Right cardiac atrium (tissue), 5 donors: ENCODE measurements at regions not wholly inside any gene's neighbourhood (a gene's known extent, or its start where the extent isn't known, plus 50 kb on each side); places are given as distances from the start of the nearest gene placed in this dataset.

Experiments used
- ATAC-seq, 2 donors: fragments of 200-7000 bp; cut with Tn5 transposase; one replicate each; pipeline versions ENCODE4 v1.8.0 to v1.9.1; 2020; ENCODE audit warnings: moderate library complexity in 2 of 2, mild to moderate bottlenecking in 1 of 2
- DNase-seq, 3 donors: peaks; one replicate each; pipeline ENCODE4 v3.0.0-alpha.2; 2020
- H3K27ac ChIP-seq: one replicate; pipeline ENCODE4 v1.5.1; 2013; ENCODE audit warnings: mild to moderate bottlenecking, low read length, control low read depth, moderate library complexity
- H3K27me3 ChIP-seq: one replicate; pipeline ENCODE4 v1.6.1; 2013; ENCODE audit not compliant: control insufficient read depth, insufficient read depth
- H3K4me1 ChIP-seq: one replicate; pipeline ENCODE4 v1.6.1; 2013; ENCODE audit warnings: low read length; ENCODE audit not compliant: control insufficient read depth, insufficient read depth
- H3K4me3 ChIP-seq: one replicate; pipeline ENCODE4 v1.5.1; 2013; ENCODE audit warnings: low read length, control low read depth
- H3K9me3 ChIP-seq: one replicate; pipeline ENCODE4 v1.6.1; 2013; ENCODE audit warnings: low read length; ENCODE audit not compliant: control insufficient read depth
- WGBS: extraction: QIAGEN DNeasy Blood & Tissue Kit; methylation state at CpG from one replicate; pipeline ENCODE4 v1.1.7; 2013; 5-methylcytosine and 5-hydroxymethylcytosine counted together
- intact Hi-C, 4 donors: fragments of 100-400 bp; cut with DNase I; formaldehyde crosslinking; loops; one replicate each; pipeline versions ENCODE4 v1.11.0 to v1.14.0; 2022 to 2023
- donor health status: healthy with polysubstance abuse.
- donor health status: DM: no; HTN: yes; CAD: no.
- donor health status: DM: no; HTN: no; CAD: no.
- donor health status: DM: no; HTN: yes; CAD: no; lungs with severe emphysema.
- donor health status: DM: yes; HTN: yes; CAD: no.

DNA sequence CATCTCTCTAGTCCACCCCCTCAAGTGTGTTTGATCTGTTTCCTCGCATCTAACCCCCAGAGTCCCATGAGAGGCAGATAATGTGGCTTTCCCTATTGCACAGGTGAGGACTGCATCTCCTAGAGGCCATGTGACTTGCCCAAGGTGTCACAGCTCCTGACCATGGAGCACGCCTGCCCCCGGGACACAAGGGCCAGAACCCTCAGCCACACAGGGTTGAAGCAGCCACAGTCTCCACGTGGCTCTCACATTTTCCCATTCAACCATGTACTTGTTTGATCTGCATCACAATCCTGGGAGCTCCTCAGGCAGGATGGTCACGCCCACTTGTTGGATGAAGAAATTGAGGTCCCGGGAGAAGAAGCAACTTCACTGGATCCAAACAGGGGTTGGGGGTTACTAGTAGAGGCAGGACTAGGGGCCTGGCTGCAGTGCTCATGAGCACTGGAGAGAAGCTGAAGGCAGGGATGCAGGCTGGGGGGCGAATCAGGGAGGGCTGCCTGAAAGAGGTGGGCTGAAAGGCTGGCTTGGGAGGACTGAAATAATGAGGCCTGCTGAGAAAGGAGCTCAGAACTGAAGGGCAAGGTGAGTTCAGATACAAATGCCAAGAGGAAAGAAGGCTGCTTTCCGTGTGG lies 207.9 kb downstream of the PTPRU start:
- WGBS = 66% methylated on average over 8 of the region's 8 CpGs
- no peaks in the 10 kb centered on the region for H3K27me3 ChIP-seq
- H3K4me3 ChIP-seq = no peak overlapping the region
- intact Hi-C loops = no loop called here
- ATAC-seq (no peak), DNase-seq (no peak)
- H3K9me3 ChIP-seq = no peaks in the 10 kb centered on the region
- no peaks in the 10 kb centered on the region for H3K4me1 ChIP-seq
- no peak overlapping the region for H3K27ac ChIP-seq

- Histone ChIP-seq H3K27me3 (no peaks in the 10 kb centered on the region), H3K9me3 (no peaks in the 10 kb centered on the region), H3K27ac (no peak overlapping the region), H3K4me1 (no peaks in the 10 kb centered on the region), H3K4me3 (no peak overlapping the region)
- DNase-seq (no peak), ATAC-seq (no peak)
- 62% methylated on average over 10 of the region's 10 CpGs for WGBS
- intact Hi-C loops = no loop called here
Observed at GRCh38 chr1:29441916-29442668, 205.8 kb downstream of the PTPRU start.

DNA sequence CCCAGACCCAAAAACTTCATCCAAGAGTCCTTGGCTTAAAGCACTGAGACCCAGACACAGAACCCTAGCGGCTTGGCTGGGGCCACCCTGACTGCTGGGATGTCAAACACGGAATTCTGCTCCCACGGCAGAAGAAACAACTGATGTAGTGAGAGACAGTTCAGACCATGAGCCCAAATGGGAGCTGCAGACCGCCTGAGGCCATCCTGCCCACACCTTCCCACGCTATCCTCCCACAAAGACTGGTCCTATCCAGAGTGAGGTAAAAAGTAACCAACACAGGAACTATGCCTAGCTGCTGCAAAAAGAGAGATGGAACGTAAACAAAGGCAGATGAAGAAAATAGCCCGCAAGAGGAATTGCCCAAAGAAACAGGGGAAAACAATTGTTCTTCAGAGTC lies 203.3 kb downstream of the PTPRU start:
- no peak overlapping the region for H3K27ac ChIP-seq
- DNase-seq = no peak
- H3K27me3 ChIP-seq = no peaks in the 10 kb centered on the region
- no peak overlapping the region for H3K4me3 ChIP-seq
- H3K9me3 ChIP-seq = no peaks in the 10 kb centered on the region
- 61% methylated on average over 7 of the region's 7 CpGs for WGBS
- intact Hi-C loops = no loop called here
- no peaks in the 10 kb centered on the region for H3K4me1 ChIP-seq
- ATAC-seq = no peak

DNA sequence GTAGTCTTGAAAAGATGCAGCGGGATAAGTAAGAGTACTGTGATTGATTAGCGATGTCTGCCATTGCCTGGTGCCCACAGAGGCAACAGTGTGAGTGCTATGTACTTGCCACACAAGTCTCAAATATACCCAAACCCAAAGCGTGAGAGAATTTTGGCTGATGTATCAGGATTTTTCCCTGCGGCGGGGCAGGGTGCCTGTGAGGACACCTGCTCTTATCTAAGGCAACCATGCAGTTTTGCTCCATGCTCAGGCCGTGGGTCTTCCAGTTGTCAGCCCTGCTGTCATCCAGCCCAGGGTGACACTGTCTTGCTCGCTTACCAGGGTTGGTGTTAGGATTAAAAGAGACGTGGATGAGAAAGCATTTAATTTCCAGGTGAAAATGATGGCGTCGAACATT lies 202.7 kb downstream of the PTPRU start:
- no peaks in the 10 kb centered on the region for H3K4me1 ChIP-seq
- no peak for ATAC-seq
- no peak overlapping the region for H3K4me3 ChIP-seq
- WGBS = 71% methylated on average over 10 of the region's 10 CpGs
- no peaks in the 10 kb centered on the region for H3K9me3 ChIP-seq
- no peak overlapping the region for H3K27ac ChIP-seq
- intact Hi-C loops = no loop called here
- H3K27me3 ChIP-seq = no peaks in the 10 kb centered on the region
- no peak for DNase-seq

GRCh38 chr1:29437946-29438345 lies 201.6 kb downstream of the PTPRU start:
- WGBS = 65% methylated on average over 4 of the region's 4 CpGs
- ATAC-seq = no peak
- no peak overlapping the region for H3K27ac ChIP-seq
- H3K4me1 ChIP-seq = no peaks in the 10 kb centered on the region
- intact Hi-C loops = no loop called here
- H3K4me3 ChIP-seq = no peak overlapping the region
- H3K9me3 ChIP-seq = no peaks in the 10 kb centered on the region
- no peaks in the 10 kb centered on the region for H3K27me3 ChIP-seq
- DNase-seq = no peak

DNA sequence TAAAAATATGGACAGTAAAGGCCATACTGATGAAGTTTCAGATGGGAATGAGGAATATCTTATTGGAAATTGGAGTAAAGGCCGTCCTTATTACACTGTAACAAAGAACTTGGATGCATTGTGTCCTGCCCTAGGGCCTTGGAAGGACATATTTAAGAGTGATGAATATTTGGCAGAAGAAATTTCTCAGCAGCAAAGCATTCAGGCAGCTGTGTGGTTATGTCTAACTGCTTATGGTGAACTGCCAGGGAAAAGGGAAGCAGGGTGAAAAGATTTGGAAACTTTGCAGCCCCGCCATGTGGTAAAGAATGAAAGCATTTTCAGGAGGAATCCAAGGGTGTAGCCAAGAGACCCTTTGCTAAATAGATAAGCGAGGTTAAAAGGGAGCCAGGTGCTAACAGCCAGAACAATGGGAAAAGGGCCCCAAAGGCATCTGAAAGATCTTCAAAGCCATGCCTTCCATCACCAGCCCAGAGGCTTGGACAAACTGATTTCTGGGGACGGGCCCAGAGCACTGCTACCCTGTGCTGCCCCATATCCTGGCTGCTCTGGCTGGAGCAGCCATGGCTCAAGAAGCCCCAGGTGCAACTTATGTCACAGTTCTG lies 200.0 kb downstream of the PTPRU start:
- H3K4me1 ChIP-seq = no peaks in the 10 kb centered on the region
- no peaks in the 10 kb centered on the region for H3K27me3 ChIP-seq
- ATAC-seq = no peak
- no peaks in the 10 kb centered on the region for H3K9me3 ChIP-seq
- H3K4me3 ChIP-seq = no peak overlapping the region
- WGBS = 47% methylated on average over 4 of the region's 4 CpGs
- H3K27ac ChIP-seq = no peak overlapping the region
- intact Hi-C loops = no loop called here
- DNase-seq = no peak

DNA sequence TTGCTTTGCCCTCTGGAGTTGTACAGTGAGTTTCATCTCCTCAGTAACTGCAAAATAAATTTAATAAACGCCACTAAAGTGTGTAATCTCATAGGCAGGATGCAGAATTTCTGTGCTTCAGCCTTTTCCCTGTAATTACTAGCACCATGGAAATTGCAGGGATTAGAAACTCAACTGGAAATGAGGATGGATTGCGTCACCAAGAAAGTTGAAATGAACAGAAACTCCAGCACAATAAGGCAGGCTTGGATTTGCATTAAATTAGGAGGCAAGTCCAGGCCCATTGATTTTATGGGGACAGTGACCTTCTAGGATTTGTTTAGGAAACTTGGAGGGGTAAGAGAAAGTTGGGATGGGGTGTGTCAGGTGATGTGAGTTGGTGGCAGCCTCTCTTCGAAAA lies 197.5 kb downstream of the PTPRU start:
- 82% methylated on average over 3 of the region's 3 CpGs for WGBS
- Histone ChIP-seq H3K4me3 (no peak overlapping the region), H3K27ac (no peak overlapping the region), H3K4me1 (no peaks in the 10 kb centered on the region), H3K27me3 (no peaks in the 10 kb centered on the region), H3K9me3 (peaks cover 4% of the 10 kb centered on the region)
- ATAC-seq (no peak), DNase-seq (no peak)
- intact Hi-C loops = no loop called here

DNA sequence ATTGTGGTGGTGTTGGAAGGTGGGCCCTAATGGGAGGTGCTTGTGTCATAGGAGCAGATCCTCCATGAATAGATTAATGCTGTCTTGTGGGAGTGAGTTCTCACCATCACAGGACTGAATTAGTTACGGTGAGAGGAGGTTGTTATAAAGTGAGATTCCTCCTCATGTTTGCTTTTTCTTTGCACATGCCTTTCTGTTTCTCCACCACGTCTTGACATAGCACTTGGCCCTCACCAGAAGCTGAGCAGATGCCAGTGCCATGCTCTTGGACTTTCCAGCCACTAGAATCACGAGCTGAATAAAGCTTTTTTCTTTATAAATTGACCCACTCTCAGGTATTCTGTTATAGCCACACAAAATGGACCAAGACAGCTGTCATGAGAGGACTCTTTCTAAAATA lies 194.8 kb downstream of the PTPRU start:
- Histone ChIP-seq H3K9me3 (peaks cover 4% of the 10 kb centered on the region), H3K4me3 (no peak overlapping the region), H3K4me1 (peaks cover 3% of the 10 kb centered on the region), H3K27me3 (no peaks in the 10 kb centered on the region), H3K27ac (no peak overlapping the region)
- no peak for DNase-seq
- no peak for ATAC-seq
- intact Hi-C loops = no loop called here
- 66% methylated on average over 3 of the region's 3 CpGs for WGBS

- Histone ChIP-seq H3K27me3 (no peaks in the 10 kb centered on the region), H3K9me3 (peaks cover 4% of the 10 kb centered on the region), H3K4me1 (peaks cover 7% of the 10 kb centered on the region), H3K27ac (no peak overlapping the region), H3K4me3 (no peak overlapping the region)
- no peak for DNase-seq
- intact Hi-C loops = no loop called here
- 74% methylated on average over 2 of the region's 2 CpGs for WGBS
- ATAC-seq = no peak
Observed at GRCh38 chr1:29429656-29430055, 193.3 kb downstream of the PTPRU start.

- intact Hi-C loops = no loop called here
- Histone ChIP-seq H3K4me1 (peaks cover 7% of the 10 kb centered on the region), H3K27me3 (no peaks in the 10 kb centered on the region), H3K4me3 (no peak overlapping the region), H3K9me3 (peaks cover 4% of the 10 kb centered on the region), H3K27ac (no peak overlapping the region)
- DNase-seq (no peak), ATAC-seq (peak in 1 of 2 donors; percentile 81)
- 37% methylated on average over 4 of the region's 4 CpGs for WGBS
Observed at GRCh38 chr1:29428997-29429396, 192.7 kb downstream of the PTPRU start.

GRCh38 chr1:29428280-29428615 lies 191.9 kb downstream of the PTPRU start:
- intact Hi-C loops = no loop called here
- Histone ChIP-seq H3K27me3 (no peaks in the 10 kb centered on the region), H3K9me3 (peaks cover 4% of the 10 kb centered on the region), H3K4me3 (no peak overlapping the region), H3K4me1 (peaks cover 7% of the 10 kb centered on the region), H3K27ac (no peak overlapping the region)
- ATAC-seq (no peak), DNase-seq (no peak)
- 83% methylated on average over 4 of the region's 4 CpGs for WGBS
